ENCODE measurements at regions not wholly inside any gene's neighbourhood (a gene's known extent, or its start where the extent isn't known, plus 50 kb on each side); places are given as distances from the start of the nearest gene placed in this dataset.

DNA sequence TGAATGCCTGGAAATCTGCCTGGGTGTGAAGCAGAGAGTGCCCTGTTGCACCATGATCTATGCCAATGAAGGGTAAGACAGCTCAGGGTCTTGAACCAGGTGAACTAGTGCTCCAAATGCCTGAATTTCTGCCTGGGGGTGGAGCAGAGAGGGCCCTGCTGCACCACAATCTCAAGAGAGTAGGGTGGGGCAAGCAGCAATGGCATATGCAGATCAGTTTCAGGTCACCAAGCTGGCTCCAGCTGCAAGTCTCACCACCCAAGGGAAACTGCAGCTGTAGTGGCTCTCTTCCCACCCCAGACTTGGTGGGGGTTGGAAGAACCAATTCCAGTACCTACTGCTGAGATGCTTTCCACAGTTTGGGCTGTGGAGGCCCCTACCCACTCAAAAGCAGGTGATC lies 147.0 kb downstream of the SPANXN1 start:
- ChIA-PET POLR2A (no interaction called here), CTCF (ENCODE audit: low intra/inter-chr PET ratio) (no interaction called here)
- Histone ChIP-seq H3K4me3 (no peak overlapping the region), H3K4me1 (replicated peaks in 1 of 2; ENCODE audit: control insufficient read depth in 2 of 2, insufficient read depth in 2 of 2, low read length in 2 of 2) (no peaks in the 10 kb centered on the region), H3K27ac (ENCODE audit: extremely low read depth, low read depth, low read length) (no peak overlapping the region), H3K9me3 (replicated peaks; ENCODE audit: control insufficient read depth, insufficient read depth, low read depth, low read length) (no peaks in the 10 kb centered on the region), H3K36me3 (ENCODE audit: control insufficient read depth, insufficient read depth, low read length) (no peaks in the 10 kb centered on the region), H3K4me2 (ENCODE audit: insufficient read depth, low read length) (no peak overlapping the region), H3K79me2 (ENCODE audit: control insufficient read depth, insufficient read depth, low read length) (no peaks in the 10 kb centered on the region), H3K9me1 (ENCODE audit: control insufficient read depth, insufficient read depth, low read length) (no peaks in the 10 kb centered on the region), H3K9ac (ENCODE audit: insufficient read depth in 1 of 2, low read depth in 2 of 2, low read length in 2 of 2) (no peak overlapping the region), H2AFZ (ENCODE audit: low read depth, low read length) (no peak overlapping the region), H3K27me3 (ENCODE audit: control insufficient read depth in 2 of 2, insufficient read depth in 2 of 2, low read length in 2 of 2) (no peaks in the 10 kb centered on the region), H4K20me1 (replicated peaks; ENCODE audit: control insufficient read depth, insufficient read depth, low read length) (no peaks in the 10 kb centered on the region)
- in situ Hi-C loops (cut with MboI) (no loop called here), intact Hi-C loops (cut with micrococcal nuclease) (no loop called here)
- ATAC-seq: no peak
- FAIRE-seq: no peak
- BruUV-seq (replicated peaks): no TSS peak
- no peak for DNase-seq (ENCODE audit: extremely low read depth in 1 of 4, low spot score in 3 of 4)
- TF ChIP-seq ZNF778 (CRISPR knock-in tag; IDR thresholded peaks at IDR 0.05) (no peak), PCBP1 (IDR thresholded peaks at IDR 0.05; ENCODE audit: low read depth, low read length, poor library complexity, severe bottlenecking) (no peak), ZEB2 (IDR thresholded peaks at IDR 0.05) (no peak)

DNA sequence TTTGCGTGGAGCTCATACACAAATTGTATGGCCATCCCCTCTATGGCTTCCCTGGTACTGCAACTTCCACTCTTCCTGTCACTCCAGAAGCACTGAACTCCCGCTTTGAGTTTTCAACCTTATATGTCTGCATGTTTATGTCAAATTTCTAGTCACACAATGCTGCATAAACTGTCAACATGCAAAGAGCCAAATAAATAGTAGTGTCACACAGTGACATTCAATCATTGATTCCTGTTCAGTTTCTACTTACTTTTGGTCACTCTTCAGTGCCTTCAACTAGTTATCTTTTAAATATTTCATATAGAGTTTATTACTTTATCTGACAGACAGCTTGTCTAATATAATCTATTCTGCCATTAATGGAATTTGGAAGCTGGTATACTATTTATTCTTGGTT lies 149.3 kb downstream of the SPANXN1 start:
- no peak for ATAC-seq
- no TSS peak for BruUV-seq (replicated peaks)
- WGBS (ENCODE audit: insufficient coverage, low coverage, missing lambda C conversion rate): 10% methylated on average over 2 of the region's 2 CpGs

More for the DNA sequence above, 149.3 kb downstream of the SPANXN1 start:
- H3K4me3 ChIP-seq: no peak overlapping the region
- no peak for DNase-seq (ENCODE audit: extremely low read depth in 1 of 4, low spot score in 3 of 4)
- H3K4me2 ChIP-seq (ENCODE audit: insufficient read depth, low read length): no peak overlapping the region
- no peaks in the 10 kb centered on the region for H3K4me1 ChIP-seq (replicated peaks in 1 of 2; ENCODE audit: control insufficient read depth in 2 of 2, insufficient read depth in 2 of 2, low read length in 2 of 2)
- intact Hi-C loops (cut with micrococcal nuclease) (no loop called here), in situ Hi-C loops (cut with MboI) (no loop called here)
- no peak overlapping the region for H2AFZ ChIP-seq (ENCODE audit: low read depth, low read length)
- FAIRE-seq: no peak
- ChIA-PET POLR2A (no interaction called here), CTCF (ENCODE audit: low intra/inter-chr PET ratio) (no interaction called here)
- TF ChIP-seq, protein P1, sequence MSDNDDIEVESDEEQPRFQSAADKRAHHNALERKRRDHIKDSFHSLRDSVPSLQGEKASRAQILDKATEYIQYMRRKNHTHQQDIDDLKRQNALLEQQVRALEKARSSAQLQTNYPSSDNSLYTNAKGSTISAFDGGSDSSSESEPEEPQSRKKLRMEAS (CRISPR knock-in tag; IDR thresholded peaks at IDR 0.05): no peak
- TF ChIP-seq ZNF785 (CRISPR knock-in tag; IDR thresholded peaks at IDR 0.05) (no peak), TCF7 (IDR thresholded peaks at IDR 0.05; ENCODE audit: borderline replicate concordance) (no peak), ARID1B (IDR thresholded peaks at IDR 0.05) (no peak), PTBP1 (IDR thresholded peaks at IDR 0.05; ENCODE audit: low read depth, low read length) (no peak), SMC3 (conservative IDR thresholded peaks at IDR 0.05; ENCODE audit: insufficient read depth, low read depth, low read length) (no peak), ILF3 (IDR thresholded peaks at IDR 0.05; ENCODE audit: borderline replicate concordance) (no peak), CC2D1A (IDR thresholded peaks at IDR 0.05) (no peak), MECOM (CRISPR knock-in tag; IDR thresholded peaks at IDR 0.05) (no peak), BACH1 (tag; IDR thresholded peaks at IDR 0.05) (no peak)
- H3K27ac ChIP-seq (ENCODE audit: extremely low read depth, low read depth, low read length): no peak overlapping the region
- H3K79me2 ChIP-seq (ENCODE audit: control insufficient read depth, insufficient read depth, low read length): no peaks in the 10 kb centered on the region
- H3K9ac ChIP-seq (ENCODE audit: insufficient read depth in 1 of 2, low read depth in 2 of 2, low read length in 2 of 2): no peak overlapping the region
- H3K9me1 ChIP-seq (ENCODE audit: control insufficient read depth, insufficient read depth, low read length): no peaks in the 10 kb centered on the region
- no peaks in the 10 kb centered on the region for H4K20me1 ChIP-seq (replicated peaks; ENCODE audit: control insufficient read depth, insufficient read depth, low read length)
- no peaks in the 10 kb centered on the region for H3K27me3 ChIP-seq (ENCODE audit: control insufficient read depth in 2 of 2, insufficient read depth in 2 of 2, low read length in 2 of 2)
- H3K36me3 ChIP-seq (ENCODE audit: control insufficient read depth, insufficient read depth, low read length): no peaks in the 10 kb centered on the region
- H3K9me3 ChIP-seq (replicated peaks; ENCODE audit: control insufficient read depth, insufficient read depth, low read depth, low read length): no peaks in the 10 kb centered on the region
